GM13977 (cell line): ENCODE measurements at regions not wholly inside any gene's neighbourhood (a gene's known extent, or its start where the extent isn't known, plus 50 kb on each side); places are given as distances from the start of the nearest gene placed in this dataset.

ENCODE experiments used
- DNase-seq: peaks from one replicate; pipeline ENCODE4 v3.0.0; 2012; ENCODE audit warnings: low spot score
- CTCF ChIP-seq: IDR thresholded peaks from 2 replicates; pipeline ENCODE4 v1.5.1; 2012; ENCODE audit warnings: mild to moderate bottlenecking, control low read depth; ENCODE audit not compliant: insufficient read depth; ENCODE audit errors: extremely low read depth, missing control alignments
- in situ Hi-C: fragments of 300-500 bp; cut with MboI; formaldehyde crosslinking; loops from one replicate; pipeline ENCODE4 v1.12.0; 2022; ENCODE audit warnings: low sequenced_read_pairs, low pct_unique_long_range_greater_than_20kb, mixed read lengths, inconsistent platforms; ENCODE audit not compliant: unreplicated experiment

GRCh38 chr9:79447762-79448161 is 124.0 kb upstream of the TLE4 start:
- no peak for DNase-seq
- in situ Hi-C loops: no loop called here
- no peak for TF ChIP-seq CTCF

- no peak for DNase-seq
- in situ Hi-C loops: no loop called here
- no peak for TF ChIP-seq CTCF
These were observed 119.5 kb upstream of the TLE4 start for GRCh38 chr9:79452265-79452664.

GRCh38 chr9:79461712-79462111 is 110.1 kb upstream of the TLE4 start:
- TF ChIP-seq CTCF: no peak
- in situ Hi-C loops: no loop called here
- no peak for DNase-seq

GRCh38 chr9:79465156-79465555 is 106.6 kb upstream of the TLE4 start:
- no peak for TF ChIP-seq CTCF
- in situ Hi-C loops: no loop called here
- DNase-seq: no peak

GRCh38 chr9:79469164-79469563 is 102.6 kb upstream of the TLE4 start:
- in situ Hi-C loops: no loop called here
- TF ChIP-seq CTCF: no peak
- DNase-seq: no peak

- no peak for TF ChIP-seq CTCF
- in situ Hi-C loops: no loop called here
These were observed 100.8 kb upstream of the TLE4 start for GRCh38 chr9:79470954-79471353.

More at GRCh38 chr9:79470954-79471353, 100.8 kb upstream of the TLE4 start:
- DNase-seq: no peak
